CD4-positive, alpha-beta memory T cell (primary cell): ENCODE measurements at regions not wholly inside any gene's neighbourhood (a gene's known extent, or its start where the extent isn't known, plus 50 kb on each side); places are given as distances from the start of the nearest gene placed in this dataset.

Experiments
- CTCF ChIA-PET: fragments of 350-600 bp; sonication (Branson Sonifier 250); formaldehyde crosslinking; loops from one replicate; lab custom pipeline; 2021; ENCODE audit warnings: inconsistent platforms; ENCODE audit not compliant: partially characterized antibody; lab: Charles Lee
- POLR2A ChIA-PET: fragments of 350-600 bp; sonication (Branson Sonifier 250); formaldehyde crosslinking; loops from one replicate; lab custom pipeline; 2021; ENCODE audit not compliant: partially characterized antibody; lab: Charles Lee
- DNase-seq, 5 donors: peaks; one replicate each; pipeline versions ENCODE4 v3.0.0 to v3.0.0-alpha.2; 2020 to 2022; ENCODE audit warnings: mixed read lengths in 1 of 5
- H3K27ac ChIP-seq: one replicate; pipeline ENCODE4 v1.7.0; 2013; ENCODE audit warnings: low read depth, low read length
- H3K27me3 ChIP-seq: 2 replicates; pipeline ENCODE4 v1.7.0; 2013; ENCODE audit warnings: mild to moderate bottlenecking, low read length, moderate library complexity; ENCODE audit not compliant: insufficient read depth
- H3K36me3 ChIP-seq: 2 replicates; pipeline ENCODE4 v1.7.0; 2013; ENCODE audit warnings: mild to moderate bottlenecking, low read length, moderate library complexity; ENCODE audit not compliant: insufficient read depth
- H3K4me1 ChIP-seq: 2 replicates; pipeline ENCODE4 v1.7.0; 2013; ENCODE audit warnings: mild to moderate bottlenecking, low read length, moderate library complexity; ENCODE audit not compliant: insufficient read depth
- H3K4me3 ChIP-seq, 2 donors: one replicate each; pipeline ENCODE4 v1.7.0; 2013; ENCODE audit warnings: low read length in 2 of 2, mild to moderate bottlenecking in 1 of 2
- H3K9me3 ChIP-seq, 2 donors: one replicate each; pipeline ENCODE4 v1.7.0; 2013; ENCODE audit warnings: low read length in 2 of 2, control low read depth in 1 of 2; ENCODE audit not compliant: control insufficient read depth in 1 of 2
- H3K27ac Mint-ChIP-seq, 7 donors: one replicate each; pipeline ENCODE4 v1.8.0; 2020 to 2021; ENCODE audit warnings: mixed read lengths in 7 of 7, mild to moderate bottlenecking in 6 of 7, inconsistent platforms in 3 of 7, moderate library complexity in 3 of 7
- H3K27me3 Mint-ChIP-seq, 2 donors: one replicate each; pipeline ENCODE4 v1.8.0; 2020 to 2021; ENCODE audit warnings: mixed read lengths in 2 of 2
- H3K36me3 Mint-ChIP-seq, 2 donors: one replicate each; pipeline ENCODE4 v1.8.0; 2020 to 2021; ENCODE audit warnings: mixed read lengths in 2 of 2, inconsistent platforms in 1 of 2, mild to moderate bottlenecking in 1 of 2
- H3K4me1 Mint-ChIP-seq, 4 donors: one replicate each; pipeline ENCODE4 v1.8.0; 2020 to 2021; ENCODE audit warnings: mixed read lengths in 4 of 4, mild to moderate bottlenecking in 1 of 4
- H3K4me3 Mint-ChIP-seq, 8 donors: one replicate each; pipeline ENCODE4 v1.8.0; 2020 to 2021; ENCODE audit warnings: mixed read lengths in 8 of 8, mild to moderate bottlenecking in 7 of 8, moderate library complexity in 6 of 8, inconsistent platforms in 3 of 8
- H3K9me3 Mint-ChIP-seq, 8 donors: one replicate each; pipeline ENCODE4 v1.8.0; 2020 to 2021; ENCODE audit warnings: mixed read lengths in 8 of 8, mild to moderate bottlenecking in 5 of 8, inconsistent platforms in 3 of 8, moderate library complexity in 1 of 8
- intact Hi-C: fragments of 100-400 bp; cut with micrococcal nuclease; formaldehyde crosslinking; loops from one replicate; pipeline ENCODE4 v1.15.1; 2023

DNA sequence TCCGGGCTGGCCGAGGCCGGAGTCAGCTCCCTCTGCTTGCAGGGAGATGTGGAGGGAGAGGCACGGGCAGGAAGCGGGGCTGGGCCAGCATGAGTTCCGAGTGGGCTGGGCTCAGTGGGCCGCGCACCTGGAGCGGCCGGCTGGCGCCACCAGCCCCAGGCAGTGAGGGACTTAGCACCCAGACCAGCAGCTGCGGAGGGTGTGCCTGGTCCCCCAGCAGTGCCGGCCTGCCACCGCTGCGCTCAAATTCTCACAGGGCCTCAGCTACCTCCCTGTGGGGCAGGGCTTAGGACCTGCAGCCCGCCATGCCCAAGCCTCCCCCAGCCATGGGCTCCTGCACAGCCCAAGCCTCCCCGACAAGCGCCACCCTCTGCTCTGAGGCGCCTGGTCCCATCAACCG, 700.3 kb downstream of the DNAH5 start:
- intact Hi-C loops: no loop called here
- Histone ChIP-seq H3K4me1 (no peaks in the 10 kb centered on the region), H3K36me3 (no peaks in the 10 kb centered on the region), H3K9me3 (no peaks in the 10 kb centered on the region), H3K27ac (no peak overlapping the region), H3K27me3 (no peaks in the 10 kb centered on the region), H3K4me3 (no peak overlapping the region)
- Mint-ChIP-seq H3K36me3 (no peaks in the 10 kb centered on the region), H3K9me3 (peaks cover 0 to 10% (median 4%) of the 10 kb centered on the region in 8 donors), H3K27ac (no peak overlapping the region), H3K27me3 (no peaks in the 10 kb centered on the region), H3K4me1 (no peaks in the 10 kb centered on the region), H3K4me3 (no peak overlapping the region)
- ChIA-PET POLR2A (no interaction called here), CTCF (no interaction called here)
- DNase-seq: no peak

DNA sequence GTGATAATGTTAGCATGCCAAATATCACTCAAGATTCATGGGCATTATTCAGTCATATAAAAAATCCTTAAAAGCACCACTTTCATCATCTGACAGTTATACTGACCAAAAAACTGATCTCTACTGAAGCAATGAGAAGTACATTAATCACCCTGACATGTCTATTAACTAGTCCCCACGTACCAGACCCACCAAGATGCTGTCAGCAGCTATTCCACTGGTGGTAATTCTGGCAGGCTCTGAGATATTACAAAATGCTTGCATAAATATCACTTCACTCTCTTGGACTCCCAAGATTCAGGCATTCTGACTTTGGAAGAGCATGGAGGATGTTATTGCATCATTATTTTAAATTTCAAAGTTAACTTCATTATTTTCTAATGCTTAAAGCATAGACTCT, 717.0 kb downstream of the DNAH5 start:
- H3K27ac ChIP-seq: no peak overlapping the region
- no peaks in the 10 kb centered on the region for H3K27me3 ChIP-seq
- Mint-ChIP-seq H3K36me3 (no peaks in the 10 kb centered on the region), H3K27me3 (no peaks in the 10 kb centered on the region), H3K27ac (no peak overlapping the region), H3K4me1 (no peaks in the 10 kb centered on the region), H3K9me3 (peaks cover 0 to 12% (median 5%) of the 10 kb centered on the region in 8 donors), H3K4me3 (no peak overlapping the region)
- ChIA-PET POLR2A (no interaction called here), CTCF (no interaction called here)
- no peaks in the 10 kb centered on the region for H3K36me3 ChIP-seq
- DNase-seq: no peak
- H3K4me3 ChIP-seq: no peak overlapping the region
- intact Hi-C loops: no loop called here
- H3K4me1 ChIP-seq: no peaks in the 10 kb centered on the region
- H3K9me3 ChIP-seq: peaks cover 0 to 5% of the 10 kb centered on the region in 2 donors

DNA sequence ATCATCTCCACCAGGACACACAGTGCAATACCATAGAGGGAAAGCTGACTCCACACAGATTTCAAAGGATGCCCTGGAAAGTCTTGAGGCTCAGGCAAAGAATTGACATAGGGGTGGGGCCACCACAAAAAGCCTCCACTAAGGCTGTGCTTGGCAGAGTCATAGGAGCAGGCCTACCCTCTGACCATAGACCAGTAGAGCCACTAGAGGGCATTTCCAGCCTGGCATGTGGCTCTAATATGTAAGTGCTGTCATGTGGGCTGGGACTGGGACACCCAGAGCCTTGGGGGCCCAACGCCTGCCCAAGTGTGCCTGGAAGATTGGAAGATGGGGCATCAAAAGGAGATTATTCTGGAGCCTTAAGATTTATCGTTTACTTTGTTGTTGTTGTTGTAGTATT, 726.0 kb downstream of the DNAH5 start:
- ChIA-PET POLR2A (no interaction called here), CTCF (no interaction called here)
- Mint-ChIP-seq H3K36me3 (no peaks in the 10 kb centered on the region), H3K27me3 (no peaks in the 10 kb centered on the region), H3K27ac (no peak overlapping the region), H3K9me3 (peaks cover under 1 to 18% (median 6%) of the 10 kb centered on the region in 8 donors), H3K4me1 (no peaks in the 10 kb centered on the region), H3K4me3 (no peak overlapping the region)
- intact Hi-C loops: no loop called here
- H3K36me3 ChIP-seq: no peaks in the 10 kb centered on the region
- no peak overlapping the region for H3K4me3 ChIP-seq
- no peak for DNase-seq
- H3K27me3 ChIP-seq: no peaks in the 10 kb centered on the region
- H3K4me1 ChIP-seq: no peaks in the 10 kb centered on the region
- no peaks in the 10 kb centered on the region for H3K9me3 ChIP-seq
- H3K27ac ChIP-seq: no peak overlapping the region

DNA sequence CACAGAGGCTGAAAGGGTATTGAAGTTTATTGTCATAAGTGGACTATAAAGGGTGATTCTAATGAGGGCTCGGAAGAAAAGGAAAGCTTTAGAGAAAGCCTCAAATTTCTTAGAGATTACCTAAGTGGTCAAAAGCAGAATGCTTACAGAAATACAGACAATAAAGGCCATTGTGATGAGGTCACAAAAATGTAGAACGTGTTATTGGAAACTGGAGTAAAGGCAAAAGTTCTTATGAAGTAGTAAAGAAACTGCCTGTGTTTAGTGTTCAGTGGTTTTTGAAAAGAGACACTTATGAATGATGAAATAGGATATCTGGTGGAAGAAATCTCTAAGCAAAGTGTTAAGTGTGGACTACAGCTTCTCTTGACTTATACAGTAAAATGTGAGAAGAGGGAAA, 726.9 kb downstream of the DNAH5 start:
- Histone ChIP-seq H3K4me3 (no peak overlapping the region), H3K4me1 (no peaks in the 10 kb centered on the region), H3K36me3 (no peaks in the 10 kb centered on the region), H3K27me3 (no peaks in the 10 kb centered on the region), H3K27ac (no peak overlapping the region), H3K9me3 (no peaks in the 10 kb centered on the region)
- Mint-ChIP-seq H3K4me1 (no peaks in the 10 kb centered on the region), H3K9me3 (peaks cover 2 to 18% (median 4%) of the 10 kb centered on the region in 8 donors), H3K36me3 (no peaks in the 10 kb centered on the region), H3K4me3 (no peak overlapping the region), H3K27me3 (no peaks in the 10 kb centered on the region), H3K27ac (no peak overlapping the region)
- DNase-seq: no peak
- CTCF ChIA-PET: no interaction called here
- intact Hi-C loops: no loop called here
- POLR2A ChIA-PET: no interaction called here

DNA sequence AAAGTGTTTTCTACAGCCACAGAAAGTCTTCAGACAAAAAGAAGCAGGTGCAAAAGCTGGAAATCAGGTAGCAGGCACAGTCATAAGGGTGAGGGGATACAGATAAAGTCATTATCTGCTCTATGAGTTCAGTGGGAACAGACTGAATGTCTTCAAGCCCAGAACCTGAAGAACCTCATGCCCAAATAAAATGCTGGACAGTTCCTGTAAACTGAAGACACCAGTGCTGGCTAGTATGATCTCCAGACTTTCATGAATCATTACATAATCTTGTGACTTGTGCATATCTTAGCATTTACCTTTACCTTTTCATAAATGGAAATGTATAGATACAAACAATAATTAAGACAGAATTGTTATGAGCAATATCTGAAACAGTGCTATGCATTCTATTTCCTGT, 728.7 kb downstream of the DNAH5 start:
- intact Hi-C loops: no loop called here
- H3K36me3 ChIP-seq: no peaks in the 10 kb centered on the region
- Mint-ChIP-seq H3K27me3 (no peaks in the 10 kb centered on the region), H3K4me1 (no peaks in the 10 kb centered on the region), H3K9me3 (peaks cover 2 to 15% (median 5%) of the 10 kb centered on the region in 8 donors), H3K36me3 (no peaks in the 10 kb centered on the region), H3K4me3 (no peak overlapping the region), H3K27ac (no peak overlapping the region)
- ChIA-PET CTCF (no interaction called here), POLR2A (no interaction called here)
- H3K4me1 ChIP-seq: no peaks in the 10 kb centered on the region
- H3K27ac ChIP-seq: no peak overlapping the region
- H3K27me3 ChIP-seq: no peaks in the 10 kb centered on the region
- H3K4me3 ChIP-seq: no peak overlapping the region
- H3K9me3 ChIP-seq: no peaks in the 10 kb centered on the region
- DNase-seq: no peak

DNA sequence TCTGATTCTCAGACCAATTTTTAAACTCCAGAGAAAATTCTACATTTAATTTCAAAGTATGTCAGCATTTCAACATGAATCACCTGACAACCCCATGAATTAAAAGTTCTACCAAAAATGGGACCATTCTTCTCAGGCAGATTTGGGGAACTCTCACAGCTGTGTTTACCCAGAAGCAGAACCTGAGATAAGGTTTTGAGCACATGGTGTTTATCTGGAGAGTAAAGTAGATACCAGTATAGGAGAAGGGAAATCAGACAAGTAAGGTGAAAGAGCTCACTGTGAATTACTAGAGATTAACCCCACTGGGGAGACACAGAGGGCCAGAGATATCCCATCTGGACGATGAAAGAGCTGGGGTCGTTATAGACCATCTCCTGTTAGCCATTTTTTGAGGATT, 729.1 kb downstream of the DNAH5 start:
- CTCF ChIA-PET: no interaction called here
- Mint-ChIP-seq H3K4me3 (no peak overlapping the region), H3K27me3 (no peaks in the 10 kb centered on the region), H3K9me3 (peaks cover 2 to 15% (median 5%) of the 10 kb centered on the region in 8 donors), H3K4me1 (no peaks in the 10 kb centered on the region), H3K27ac (no peak overlapping the region), H3K36me3 (no peaks in the 10 kb centered on the region)
- Histone ChIP-seq H3K4me3 (no peak overlapping the region), H3K9me3 (no peaks in the 10 kb centered on the region), H3K27me3 (no peaks in the 10 kb centered on the region), H3K4me1 (no peaks in the 10 kb centered on the region), H3K27ac (no peak overlapping the region), H3K36me3 (no peaks in the 10 kb centered on the region)
- no peak for DNase-seq
- POLR2A ChIA-PET: no interaction called here
- intact Hi-C loops: no loop called here

DNA sequence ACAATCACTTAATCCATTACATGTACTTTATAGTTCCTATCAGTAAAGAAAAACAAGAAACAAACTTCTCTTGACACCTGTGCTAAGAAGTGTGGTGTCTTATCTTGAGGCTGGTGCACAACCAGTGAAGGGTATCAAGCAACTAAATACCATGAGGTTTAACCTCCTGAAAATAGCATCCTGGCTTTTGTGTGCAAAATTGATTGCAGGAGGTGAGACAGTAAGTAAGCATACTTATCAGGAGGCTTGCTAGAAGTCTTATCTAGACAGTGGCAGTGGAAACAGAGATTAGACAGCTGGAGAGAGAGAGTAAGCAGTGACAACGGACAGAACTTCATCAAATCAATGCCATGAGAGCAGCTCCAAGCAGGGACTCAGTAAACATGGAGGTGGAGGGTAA, 730.3 kb downstream of the DNAH5 start:
- POLR2A ChIA-PET: no interaction called here
- Histone ChIP-seq H3K9me3 (no peaks in the 10 kb centered on the region), H3K4me1 (no peaks in the 10 kb centered on the region), H3K4me3 (no peak overlapping the region), H3K36me3 (no peaks in the 10 kb centered on the region), H3K27me3 (no peaks in the 10 kb centered on the region), H3K27ac (no peak overlapping the region)
- Mint-ChIP-seq H3K9me3 (peaks cover 2 to 14% (median 5%) of the 10 kb centered on the region in 8 donors), H3K4me3 (no peak overlapping the region), H3K27me3 (no peaks in the 10 kb centered on the region), H3K4me1 (no peaks in the 10 kb centered on the region), H3K36me3 (no peaks in the 10 kb centered on the region), H3K27ac (no peak overlapping the region)
- intact Hi-C loops: no loop called here
- no peak for DNase-seq
- CTCF ChIA-PET: no interaction called here

DNA sequence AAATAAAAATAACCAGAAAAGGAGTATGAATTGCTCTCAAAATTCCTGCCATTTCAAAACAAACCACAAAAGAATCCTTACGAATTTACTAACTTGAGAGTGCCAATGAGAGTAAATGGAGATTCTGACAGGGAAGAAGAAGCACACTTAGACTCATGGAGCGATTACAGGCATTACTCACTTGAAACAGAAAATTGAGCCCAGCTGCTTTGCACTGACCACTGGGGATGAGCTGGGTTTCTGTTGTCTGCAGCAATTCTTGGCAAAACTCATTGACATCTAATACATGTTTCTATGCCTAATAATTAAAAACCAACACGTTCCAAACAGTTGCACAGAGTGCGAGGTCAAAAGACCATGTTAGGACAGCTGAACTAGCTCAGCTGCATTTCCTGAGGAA, 731.6 kb downstream of the DNAH5 start:
- Histone ChIP-seq H3K27ac (no peak overlapping the region), H3K4me1 (no peaks in the 10 kb centered on the region), H3K9me3 (no peaks in the 10 kb centered on the region), H3K36me3 (no peaks in the 10 kb centered on the region), H3K4me3 (no peak overlapping the region), H3K27me3 (no peaks in the 10 kb centered on the region)
- H3K4me3 Mint-ChIP-seq: no peak overlapping the region
- ChIA-PET POLR2A (no interaction called here), CTCF (no interaction called here)
- no peaks in the 10 kb centered on the region for H3K27me3 Mint-ChIP-seq
- no peaks in the 10 kb centered on the region for H3K36me3 Mint-ChIP-seq
- no peaks in the 10 kb centered on the region for H3K4me1 Mint-ChIP-seq
- no peak for DNase-seq
- H3K27ac Mint-ChIP-seq: no peak overlapping the region
- intact Hi-C loops: no loop called here
- H3K9me3 Mint-ChIP-seq: peaks cover 2 to 10% (median 5%) of the 10 kb centered on the region in 8 donors
